Anterior cingulate cortex (tissue), 58 donors: ENCODE measurements at regions not wholly inside any gene's neighbourhood (a gene's known extent, or its start where the extent isn't known, plus 50 kb on each side); places are given as distances from the start of the nearest gene placed in this dataset.

ENCODE experiments used
- DNase-seq, 58 donors: peaks; one replicate each; lab custom pipeline; 2025; lab: John Stamatoyannopoulos, UW

DNA sequence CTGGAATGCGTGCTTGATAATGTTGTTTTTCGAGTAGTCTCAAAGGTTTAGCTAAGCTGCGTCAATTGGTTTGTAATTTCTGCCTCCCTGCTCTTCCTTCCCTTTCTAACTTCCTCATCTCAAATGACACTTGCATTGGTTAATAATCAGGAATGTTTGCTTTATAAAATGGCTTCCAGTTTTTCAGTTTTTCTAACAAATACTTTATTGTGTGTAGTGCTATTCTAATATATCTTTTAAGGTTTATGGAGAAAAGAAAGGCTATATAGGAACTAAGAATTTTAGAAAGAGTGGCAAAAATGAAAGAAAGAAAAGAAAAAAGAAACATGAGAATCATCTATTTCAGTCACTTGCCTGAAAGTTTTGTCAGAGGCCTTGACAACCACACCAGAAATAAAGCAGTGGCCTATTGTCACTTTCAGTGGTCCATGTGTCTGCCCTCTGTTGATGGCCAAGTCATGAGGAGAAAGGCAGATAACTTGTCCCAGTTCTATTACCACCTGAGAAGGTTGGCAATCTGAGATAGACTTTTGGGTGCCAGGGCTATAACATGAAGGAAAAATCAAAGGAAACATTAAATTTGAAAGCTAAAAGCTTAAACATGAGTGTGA lies 221.9 kb upstream of the KITLG start:
- no peak for DNase-seq

DNA sequence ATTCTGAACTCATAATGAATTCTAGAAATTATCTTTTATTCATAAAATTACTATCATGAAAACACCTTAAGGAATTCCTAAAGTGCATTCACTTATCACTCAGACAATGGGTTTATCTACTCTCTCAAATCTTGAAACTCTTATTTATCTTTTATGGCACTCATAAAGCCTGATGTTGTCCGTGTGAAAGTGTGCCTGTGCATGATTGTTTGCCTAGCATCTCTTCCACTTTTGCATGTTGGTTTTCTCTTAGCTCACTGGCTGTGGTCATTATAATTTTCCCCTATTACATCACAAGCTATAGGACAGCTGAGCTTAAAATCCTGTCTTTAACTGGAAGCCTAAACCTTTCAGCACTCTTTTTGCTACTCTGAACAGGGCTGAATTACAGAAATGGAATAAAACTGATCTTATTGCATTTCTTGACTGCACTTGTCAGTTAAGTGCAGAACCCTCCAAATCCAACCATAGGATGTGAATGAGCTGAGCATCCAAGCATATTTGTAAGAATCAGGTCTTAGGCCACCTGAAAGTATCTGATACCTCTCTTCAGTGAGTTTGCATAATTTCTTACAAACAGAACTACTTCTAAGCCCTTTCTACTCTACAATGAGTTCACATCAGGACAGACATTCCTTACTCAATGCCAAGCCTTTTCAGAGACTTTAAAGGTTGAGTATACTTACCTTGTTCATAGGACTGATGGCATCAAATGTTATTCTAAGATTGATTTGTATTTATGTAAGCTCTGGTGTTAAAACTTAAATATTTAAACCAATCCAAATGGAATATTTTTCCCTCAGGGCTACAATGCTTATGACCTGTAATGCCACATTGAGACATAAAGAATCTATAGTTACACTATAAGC lies 221.2 kb upstream of the KITLG start:
- DNase-seq = no peak

DNA sequence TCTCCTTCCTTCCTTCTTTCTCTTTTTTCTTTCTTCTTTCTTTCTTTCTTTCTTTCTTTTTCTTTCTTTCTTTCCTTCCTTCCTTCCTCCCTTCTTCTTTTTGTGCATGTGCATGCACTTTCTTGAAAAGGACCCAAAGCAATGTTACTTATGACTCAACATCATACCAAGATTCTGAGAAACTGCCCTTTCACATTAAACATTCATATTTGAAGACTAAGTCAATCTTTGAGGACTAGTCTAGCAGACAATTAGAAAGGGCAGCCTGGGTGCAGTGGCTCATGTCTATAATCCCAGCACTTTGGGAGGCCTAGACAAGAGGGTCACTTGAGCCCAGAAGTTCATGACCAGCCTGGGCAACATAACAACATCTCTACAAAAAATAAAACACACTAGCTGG lies 212.8 kb upstream of the KITLG start:
- DNase-seq = no peak

DNA sequence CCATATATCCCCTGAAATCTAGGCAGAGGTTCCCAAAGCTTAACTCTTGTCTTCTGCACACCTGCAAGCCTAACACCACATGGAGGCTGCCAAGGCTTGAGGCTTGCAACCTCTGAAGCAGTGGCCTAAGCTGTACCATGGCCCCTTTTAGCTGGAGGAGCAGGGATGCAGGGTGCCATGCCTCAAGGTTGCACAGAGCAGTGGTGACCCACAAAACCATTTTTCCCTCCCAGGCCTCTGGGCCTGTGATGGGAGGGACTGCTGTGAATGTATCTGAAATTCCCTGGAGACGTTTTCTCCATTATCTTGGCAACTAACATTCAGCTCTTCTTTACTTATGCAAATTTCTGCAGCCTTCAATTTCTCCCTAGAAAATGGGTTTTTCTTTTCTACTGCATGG lies 210.0 kb upstream of the KITLG start:
- DNase-seq = no peak

DNA sequence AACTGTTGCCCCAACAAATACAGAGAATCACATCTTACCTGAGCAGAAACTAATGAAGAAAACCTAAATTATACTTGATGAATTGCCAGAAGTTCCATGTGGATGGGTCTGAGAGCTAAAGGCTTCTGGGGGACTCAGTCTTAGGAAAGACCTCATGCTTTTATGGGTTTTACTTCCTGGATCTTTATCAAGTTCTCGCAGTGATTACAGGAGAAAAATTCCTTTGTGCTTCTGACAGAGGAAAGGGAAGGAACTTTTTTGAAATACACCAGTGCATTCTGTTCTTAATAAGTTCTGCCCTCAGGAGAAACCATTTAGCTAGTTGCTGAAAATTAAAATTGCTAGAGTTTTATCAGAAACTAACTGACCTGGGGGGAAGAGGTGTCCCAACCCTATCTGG lies 203.9 kb upstream of the KITLG start:
- no peak for DNase-seq

DNA sequence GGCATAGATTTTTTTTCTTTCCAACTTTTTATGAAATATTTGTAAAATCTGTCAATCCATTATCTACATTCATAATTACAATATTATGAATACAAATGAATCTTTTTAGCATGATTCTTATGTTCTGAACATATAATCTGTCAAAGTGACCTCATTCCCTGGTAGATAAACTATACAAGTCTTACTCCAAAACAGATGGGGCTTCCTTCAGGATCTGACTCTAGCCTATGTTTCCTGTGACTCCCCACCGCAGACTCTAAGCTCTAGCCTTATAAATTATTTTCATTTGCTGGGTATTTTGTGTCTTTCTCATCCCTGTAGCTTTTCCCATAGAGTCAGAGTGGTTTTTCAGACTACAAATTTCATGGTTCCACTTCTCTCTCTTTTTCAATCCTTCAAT lies 202.1 kb upstream of the KITLG start:
- DNase-seq = no peak

DNA sequence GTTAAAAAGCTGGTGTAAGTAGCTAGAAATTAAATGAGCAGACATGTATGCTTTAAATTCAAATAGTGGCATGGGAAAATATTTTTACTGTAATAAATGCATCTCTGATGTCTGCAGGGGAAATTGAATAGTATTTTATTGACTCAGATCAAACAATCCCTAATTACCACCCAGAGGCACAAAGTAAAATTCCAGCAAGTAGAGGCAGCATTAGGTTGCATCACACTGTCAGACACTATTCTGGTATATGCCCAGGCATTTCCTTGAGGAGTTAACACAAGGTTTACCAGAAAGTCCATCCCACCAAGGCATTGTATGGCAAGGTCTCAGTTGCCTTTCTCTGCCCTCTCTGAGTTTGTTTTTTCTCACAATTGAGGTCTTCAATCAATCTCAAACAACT lies 201.6 kb upstream of the KITLG start:
- no peak for DNase-seq

DNA sequence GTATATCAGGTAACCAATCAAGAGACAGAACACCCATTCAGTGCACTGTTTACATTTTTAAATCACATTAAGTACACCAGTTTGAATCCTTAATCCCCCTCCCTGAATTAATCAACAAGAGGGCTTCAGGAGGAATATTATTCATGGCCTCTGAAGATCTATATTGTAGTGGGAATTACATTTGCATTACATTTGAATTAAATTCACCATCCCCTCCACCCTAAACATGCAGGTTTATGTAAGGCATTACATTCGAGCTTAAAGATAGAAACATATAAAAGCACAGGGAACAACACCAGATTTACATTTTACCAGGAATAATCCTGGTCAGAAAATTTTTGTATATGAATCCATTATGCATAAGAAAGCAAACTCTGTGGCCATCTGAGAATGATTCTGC lies 197.8 kb upstream of the KITLG start:
- DNase-seq = no peak

DNA sequence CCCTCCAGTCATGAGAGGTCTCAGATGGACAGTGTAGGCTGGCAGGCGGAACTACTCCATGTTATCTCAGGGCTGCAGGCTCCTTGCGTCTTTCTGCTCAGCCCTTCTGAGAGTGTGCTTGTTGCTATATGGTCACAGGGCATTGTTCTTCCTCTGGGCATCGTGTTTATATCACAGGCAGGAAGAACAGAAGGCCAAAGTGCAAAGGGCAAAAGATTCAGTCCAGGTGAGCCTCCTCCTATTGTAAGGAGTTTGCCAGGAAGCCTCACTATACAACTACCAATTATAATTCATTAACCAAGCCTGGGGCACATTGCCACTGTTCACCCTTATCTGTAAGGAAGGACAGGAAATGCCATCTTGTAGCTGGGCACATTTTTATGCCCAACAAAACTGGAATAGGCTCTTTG lies 195.5 kb upstream of the KITLG start:
- no peak for DNase-seq

DNA sequence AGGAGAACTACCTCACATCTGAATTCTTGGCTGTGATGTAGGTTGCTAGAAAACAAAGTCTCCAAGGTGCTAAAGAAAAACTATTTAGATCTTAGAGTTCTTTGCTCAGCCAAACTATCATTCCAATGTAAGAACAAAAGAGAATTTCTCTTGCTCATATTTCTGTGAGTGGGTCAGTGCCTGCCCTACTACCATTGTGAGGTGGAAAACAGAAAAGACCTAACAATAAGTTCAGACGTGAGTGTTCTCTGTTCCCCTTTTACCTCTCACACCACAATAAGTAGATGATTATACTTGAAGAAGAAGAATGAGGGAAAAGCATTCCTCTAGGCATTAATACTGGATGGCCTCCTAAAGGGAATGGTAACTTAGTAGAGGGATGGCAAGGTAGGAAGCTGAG lies 187.4 kb upstream of the KITLG start:
- DNase-seq = no peak

DNA sequence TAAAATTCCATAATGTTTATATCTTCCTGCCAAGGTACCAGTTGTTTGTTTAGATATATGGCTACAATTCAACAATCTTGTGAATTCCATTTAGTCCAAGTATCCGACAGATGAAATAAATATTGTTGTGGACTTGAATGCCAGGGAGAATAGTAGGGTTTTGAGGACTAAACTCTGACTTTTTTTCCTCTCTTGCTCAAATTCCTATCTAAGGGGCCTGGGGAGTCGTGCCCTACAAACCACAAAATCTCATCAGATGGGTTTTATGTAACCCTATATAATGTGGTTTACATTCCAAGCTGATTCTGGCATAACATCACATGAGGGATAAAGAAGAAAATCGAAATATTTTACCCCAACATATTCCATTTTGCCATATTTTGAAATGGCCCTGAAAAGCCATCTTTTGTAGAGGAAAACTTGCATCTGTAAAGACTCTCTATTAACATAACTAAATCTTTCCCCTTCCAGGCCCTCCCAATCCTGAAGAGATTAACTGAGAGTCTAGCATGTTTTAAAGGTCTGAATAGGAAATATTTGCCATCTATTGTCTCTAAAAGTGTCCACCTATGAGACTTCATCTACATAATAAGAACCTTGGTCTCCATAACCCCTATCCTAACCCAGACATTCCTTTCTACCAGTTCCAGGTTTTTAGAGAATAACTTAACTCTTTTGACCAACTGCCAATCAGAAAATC lies 184.7 kb upstream of the KITLG start:
- DNase-seq = no peak

DNA sequence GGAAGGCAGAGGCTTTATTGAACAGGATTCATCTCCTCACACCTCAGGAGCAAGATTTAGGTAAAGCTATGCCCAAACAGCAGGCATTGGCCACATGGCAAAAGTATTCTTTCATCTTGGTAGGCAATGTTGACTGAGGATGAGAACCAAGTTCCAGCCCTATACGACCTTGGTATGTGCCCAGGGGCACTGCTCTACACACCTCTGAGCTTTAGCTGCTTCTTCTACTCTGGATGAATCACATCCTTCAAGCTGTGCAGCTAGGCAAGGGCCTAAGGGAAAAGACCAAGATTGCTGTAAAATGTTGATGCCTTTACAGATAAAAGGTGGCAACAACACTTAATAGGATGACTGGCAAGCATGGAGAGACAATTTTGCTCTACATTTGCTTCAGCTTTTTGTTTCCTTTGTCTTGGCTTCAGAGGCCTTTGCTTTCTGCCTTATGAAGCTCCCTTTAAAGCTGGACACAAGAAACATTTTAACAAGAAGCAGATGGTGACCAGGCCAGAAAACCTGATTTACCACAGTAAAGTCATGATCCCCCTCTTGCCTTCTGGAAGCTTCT lies 183.3 kb upstream of the KITLG start:
- DNase-seq = no peak

DNA sequence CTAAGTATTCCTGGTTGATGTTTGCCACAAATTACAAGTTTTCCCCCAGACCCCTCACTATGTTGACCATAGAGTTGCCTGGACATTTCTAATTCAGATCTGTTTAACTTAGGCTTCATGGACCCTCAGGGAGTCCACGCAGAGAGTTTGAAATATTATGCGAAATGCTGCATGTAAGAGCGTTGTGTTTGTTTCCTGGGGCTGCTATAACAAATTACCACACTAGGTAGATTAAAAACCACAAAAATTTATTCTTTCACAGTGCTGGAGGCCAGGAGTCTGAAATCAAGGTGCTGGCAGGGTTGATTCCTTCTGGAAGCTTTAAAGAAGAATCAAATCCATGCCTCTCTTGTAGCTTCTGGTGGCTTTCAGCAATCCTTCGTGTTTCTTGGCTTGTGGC lies 177.9 kb upstream of the KITLG start:
- no peak for DNase-seq

DNA sequence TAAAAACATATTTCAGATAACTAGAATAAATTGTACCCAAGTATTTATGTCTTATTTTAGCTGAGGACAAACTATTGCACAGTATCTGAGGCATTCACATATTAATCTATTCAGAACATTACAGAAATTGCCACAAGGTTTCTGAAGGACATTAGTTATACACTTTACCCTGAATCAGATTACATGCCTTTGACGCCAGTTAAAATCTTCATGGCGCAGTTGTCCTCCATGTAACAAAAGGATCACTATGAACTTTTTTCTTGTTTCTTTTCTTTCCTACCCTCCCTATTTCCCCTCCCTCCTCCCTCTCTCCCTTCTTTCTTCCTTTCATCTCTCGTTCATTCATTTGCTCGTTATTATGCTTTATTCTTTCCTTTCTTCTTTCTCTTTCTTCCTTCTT lies 176.6 kb upstream of the KITLG start:
- no peak for DNase-seq

DNA sequence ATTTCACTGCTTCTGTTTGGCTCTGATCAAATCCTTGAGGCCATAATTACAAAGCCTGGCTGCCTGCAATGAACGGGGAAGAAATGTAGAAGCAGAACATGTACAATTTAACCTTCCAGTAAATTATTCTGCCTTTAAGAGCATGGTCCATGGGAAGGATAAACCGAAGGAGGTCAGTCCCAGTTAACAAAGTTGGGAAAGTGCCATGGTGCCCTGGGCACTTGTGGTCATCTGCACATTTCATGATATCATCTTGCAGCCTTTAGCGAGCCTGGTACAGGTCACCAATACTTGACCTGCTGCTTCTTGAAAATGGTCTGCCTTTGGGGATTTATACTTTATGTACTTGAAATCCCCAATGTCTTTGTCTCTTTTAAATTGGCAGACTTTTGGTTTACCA lies 175.9 kb upstream of the KITLG start:
- no peak for DNase-seq

DNA sequence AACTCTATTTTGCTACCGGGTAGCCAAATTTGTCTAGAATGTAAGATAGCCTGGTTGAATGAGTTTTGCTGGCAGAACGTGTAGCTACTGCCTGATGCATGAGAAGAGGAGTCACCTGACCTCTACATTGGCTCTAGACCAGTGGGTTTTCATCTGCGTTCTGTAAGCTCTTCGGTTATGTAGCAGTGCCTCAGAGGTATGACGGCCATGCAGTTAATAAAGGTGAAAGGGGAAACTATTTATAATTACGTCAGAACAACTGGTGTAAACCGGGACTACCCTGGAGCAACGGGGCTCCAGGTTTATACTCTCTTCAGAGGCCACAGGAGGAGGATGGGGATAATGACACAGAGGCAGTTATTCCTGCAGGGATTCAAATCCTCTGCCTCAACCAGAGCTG lies 173.4 kb upstream of the KITLG start:
- no peak for DNase-seq

DNA sequence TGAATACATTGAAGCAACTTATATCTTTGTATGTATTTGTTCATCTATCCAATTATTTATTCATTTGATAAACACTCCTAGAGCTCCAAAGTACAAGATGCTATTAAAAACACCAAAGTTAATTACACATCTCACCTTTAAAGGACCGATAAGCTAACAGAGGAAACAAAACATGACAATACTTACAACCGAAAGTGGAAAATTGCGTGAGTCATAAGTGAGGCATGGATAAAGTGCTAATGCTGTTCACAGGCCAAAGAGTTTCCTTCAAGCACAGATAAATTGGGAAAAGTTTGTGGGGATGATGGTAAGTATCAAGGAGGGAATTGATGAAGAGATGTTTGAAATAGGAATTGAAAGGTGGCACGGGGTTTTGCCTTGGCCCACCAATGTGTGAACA lies 172.8 kb upstream of the KITLG start:
- no peak for DNase-seq

DNA sequence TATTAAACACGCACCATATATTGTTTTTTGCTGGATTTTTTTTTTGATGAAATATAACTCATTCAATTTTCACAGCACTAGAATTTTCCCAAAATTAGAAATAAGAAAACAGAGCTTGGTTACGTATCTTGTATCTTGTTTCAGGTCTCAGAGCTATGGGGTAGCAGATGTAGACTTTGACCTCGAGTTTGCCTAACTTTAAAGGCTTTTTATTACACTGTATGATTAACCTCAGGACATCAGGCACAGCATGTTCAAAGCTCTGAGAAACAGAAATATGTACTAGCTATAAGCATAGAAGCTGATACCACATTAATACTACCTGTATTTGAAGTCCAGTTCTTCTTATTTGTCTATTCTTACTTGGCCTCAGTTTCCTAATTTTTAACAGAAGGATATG lies 171.9 kb upstream of the KITLG start:
- no peak for DNase-seq

DNA sequence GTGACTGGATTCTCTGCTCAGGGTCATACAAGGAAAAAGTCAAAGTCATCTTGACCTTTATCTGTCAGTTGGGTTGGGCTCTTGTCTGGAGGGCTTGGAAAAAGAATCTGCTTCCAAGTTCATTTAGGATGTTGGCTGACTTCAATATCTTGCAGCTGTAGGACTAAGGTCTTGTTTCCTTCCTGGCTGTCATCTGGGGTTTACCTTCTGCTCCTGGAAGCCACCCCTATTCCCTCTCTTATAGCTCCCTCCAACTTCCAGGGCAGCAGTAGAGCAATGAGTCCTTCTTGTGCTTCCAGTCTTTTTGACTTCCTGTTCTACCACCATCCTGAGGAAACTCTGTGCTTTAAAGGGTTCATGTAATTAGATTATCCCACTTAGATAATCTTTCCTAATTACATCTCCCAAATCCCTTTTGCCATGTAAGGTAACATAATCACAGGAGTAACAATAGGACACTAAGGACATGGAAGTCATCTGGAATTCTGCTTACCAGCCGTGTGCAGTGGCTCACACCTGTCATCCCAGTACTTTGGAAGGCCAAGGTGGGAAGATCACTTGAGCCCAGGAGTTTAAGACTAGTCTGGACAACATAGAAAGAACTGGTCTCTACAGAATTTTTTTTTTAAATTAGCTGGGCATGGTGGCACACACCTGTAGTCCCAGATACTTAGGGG lies 170.7 kb upstream of the KITLG start:
- no peak for DNase-seq

DNA sequence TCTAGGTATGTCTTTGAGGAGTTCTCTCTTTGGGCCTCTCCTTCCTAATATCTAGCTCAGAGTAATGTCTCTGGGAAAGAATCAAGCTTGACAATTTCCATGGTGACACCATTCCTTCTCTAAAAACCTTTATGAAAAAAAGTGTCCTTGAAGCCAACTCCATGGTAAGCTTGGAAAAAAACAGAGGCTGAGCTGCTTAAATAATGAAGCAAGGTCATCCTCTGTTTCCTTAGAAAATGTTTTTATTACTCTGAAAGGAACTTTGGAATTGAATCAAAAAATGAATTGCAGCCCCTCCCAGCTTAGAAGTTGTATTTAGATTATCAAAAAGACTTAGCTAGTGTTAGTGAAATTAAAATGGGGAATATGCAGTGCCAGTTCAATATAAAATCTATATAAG lies 166.1 kb upstream of the KITLG start:
- no peak for DNase-seq
